ENCODE measurements at regions not wholly inside any gene's neighbourhood (a gene's known extent, or its start where the extent isn't known, plus 50 kb on each side); places are given as distances from the start of the nearest gene placed in this dataset.
"Not testable (repeated sequence)": the region's sequence is repeated elsewhere in the genome, so short reads cannot be mapped to it uniquely, and the experiment has no call there.

- no peak for DNase-seq (ENCODE audit: low spot score in 2 of 2, unreplicated experiment in 2 of 2)
- Mint-ChIP-seq H3K9me3 (peaks cover 37% of the 10 kb centered on the region), H3K27me3 (ENCODE audit: low read depth) (no peaks in the 10 kb centered on the region), H3K27ac (no peak overlapping the region), H3K4me1 (no peaks in the 10 kb centered on the region), H3K4me3 (no peak overlapping the region), H3K36me3 (peaks cover 9% of the 10 kb centered on the region)
- TF ChIP-seq CTCF (IDR thresholded peaks at IDR 0.05; ENCODE audit: unreplicated experiment): no peak
Observed at GRCh38 chr3:109687626-109688025, 350.3 kb upstream of the DPPA4 start.

GRCh38 chr3:109696932-109697331 is 359.6 kb upstream of the DPPA4 start:
- no peak for TF ChIP-seq CTCF (IDR thresholded peaks at IDR 0.05; ENCODE audit: unreplicated experiment)
- Mint-ChIP-seq H3K27ac (no peak overlapping the region), H3K9me3 (peaks cover 43% of the 10 kb centered on the region), H3K4me1 (no peaks in the 10 kb centered on the region), H3K4me3 (no peak overlapping the region), H3K36me3 (peaks cover 13% of the 10 kb centered on the region), H3K27me3 (ENCODE audit: low read depth) (no peaks in the 10 kb centered on the region)
- DNase-seq (ENCODE audit: low spot score in 2 of 2, unreplicated experiment in 2 of 2): no peak

- H3K4me1 Mint-ChIP-seq: peaks cover 6% of the 10 kb centered on the region
- no peak for DNase-seq (ENCODE audit: low spot score in 2 of 2, unreplicated experiment in 2 of 2)
- H3K9me3 Mint-ChIP-seq: peaks cover 26% of the 10 kb centered on the region
- no peaks in the 10 kb centered on the region for H3K27me3 Mint-ChIP-seq (ENCODE audit: low read depth)
- H3K36me3 Mint-ChIP-seq: no peaks in the 10 kb centered on the region
- no peak overlapping the region for H3K27ac Mint-ChIP-seq
- TF ChIP-seq CTCF (IDR thresholded peaks at IDR 0.05; ENCODE audit: unreplicated experiment): no peak
- H3K4me3 Mint-ChIP-seq: no peak overlapping the region
Observed at GRCh38 chr3:109702252-109702651, 364.9 kb upstream of the DPPA4 start.

- Mint-ChIP-seq H3K36me3 (no peaks in the 10 kb centered on the region), H3K27me3 (ENCODE audit: low read depth) (no peaks in the 10 kb centered on the region), H3K9me3 (peaks cover 26% of the 10 kb centered on the region), H3K4me3 (no peak overlapping the region), H3K27ac (no peak overlapping the region), H3K4me1 (peaks cover 6% of the 10 kb centered on the region)
- no peak for TF ChIP-seq CTCF (IDR thresholded peaks at IDR 0.05; ENCODE audit: unreplicated experiment)
- DNase-seq (ENCODE audit: low spot score in 2 of 2, unreplicated experiment in 2 of 2): no peak
Observed at GRCh38 chr3:109702976-109703375, 365.6 kb upstream of the DPPA4 start.

- not testable (repeated sequence) for H3K4me1 Mint-ChIP-seq; H3K36me3 Mint-ChIP-seq; DNase-seq (ENCODE audit: low spot score in 2 of 2, unreplicated experiment in 2 of 2); H3K4me3 Mint-ChIP-seq; H3K27me3 Mint-ChIP-seq (ENCODE audit: low read depth); H3K27ac Mint-ChIP-seq
- peaks cover 33% of the 10 kb centered on the region for H3K9me3 Mint-ChIP-seq
Observed at GRCh38 chr3:109705133-109705532, 367.8 kb upstream of the DPPA4 start.

GRCh38 chr3:109707617-109708016 is 370.3 kb upstream of the DPPA4 start:
- Mint-ChIP-seq H3K27ac (no peak overlapping the region), H3K27me3 (ENCODE audit: low read depth) (no peaks in the 10 kb centered on the region), H3K9me3 (peaks cover 39% of the 10 kb centered on the region), H3K4me3 (no peak overlapping the region), H3K4me1 (peaks cover 4% of the 10 kb centered on the region), H3K36me3 (no peaks in the 10 kb centered on the region)
- TF ChIP-seq CTCF (IDR thresholded peaks at IDR 0.05; ENCODE audit: unreplicated experiment): no peak
- no peak for DNase-seq (ENCODE audit: low spot score in 2 of 2, unreplicated experiment in 2 of 2)
